ENCODE measurements at regions not wholly inside any gene's neighbourhood (a gene's known extent, or its start where the extent isn't known, plus 50 kb on each side); places are given as distances from the start of the nearest gene placed in this dataset.

DNA sequence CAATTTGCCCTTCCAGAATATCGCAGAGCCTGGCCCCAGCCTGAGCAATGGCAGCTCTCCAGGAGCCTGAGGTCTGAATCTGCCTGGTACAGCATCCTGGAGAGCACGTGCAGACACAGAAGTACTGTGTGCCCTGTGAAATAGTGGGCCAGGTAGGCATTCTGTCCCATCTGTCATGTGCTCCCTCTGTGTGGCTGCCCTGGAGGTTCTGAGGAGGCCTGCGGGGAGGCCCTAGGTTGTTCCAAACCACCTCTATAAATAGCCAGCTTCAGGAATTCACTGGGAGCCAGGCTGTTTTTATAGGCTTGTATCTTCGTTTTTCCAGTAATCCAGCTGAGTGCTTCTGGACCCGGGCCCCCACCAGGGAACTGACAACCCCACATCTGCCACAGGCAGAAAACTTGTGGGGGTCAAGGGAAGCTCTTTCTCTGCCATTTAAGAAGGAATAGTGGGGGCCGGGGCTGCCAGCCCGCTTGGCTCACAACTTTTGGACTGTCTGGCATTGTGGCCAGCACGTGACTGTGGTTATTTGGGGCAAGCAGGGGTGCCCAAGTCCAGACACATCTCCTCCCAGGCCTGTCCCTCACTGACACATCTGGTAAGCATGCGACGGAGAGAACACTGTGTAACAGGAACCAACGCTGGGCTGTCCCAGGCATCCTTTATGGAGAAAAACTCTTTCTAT lies 356.3 kb upstream of the TNRC6C start:
- DNase-seq, result no peak
- in situ Hi-C loops (cut with MboI; ENCODE audit: low pct_unique_long_range_greater_than_20kb, low sequenced_read_pairs), result no loop called here

DNA sequence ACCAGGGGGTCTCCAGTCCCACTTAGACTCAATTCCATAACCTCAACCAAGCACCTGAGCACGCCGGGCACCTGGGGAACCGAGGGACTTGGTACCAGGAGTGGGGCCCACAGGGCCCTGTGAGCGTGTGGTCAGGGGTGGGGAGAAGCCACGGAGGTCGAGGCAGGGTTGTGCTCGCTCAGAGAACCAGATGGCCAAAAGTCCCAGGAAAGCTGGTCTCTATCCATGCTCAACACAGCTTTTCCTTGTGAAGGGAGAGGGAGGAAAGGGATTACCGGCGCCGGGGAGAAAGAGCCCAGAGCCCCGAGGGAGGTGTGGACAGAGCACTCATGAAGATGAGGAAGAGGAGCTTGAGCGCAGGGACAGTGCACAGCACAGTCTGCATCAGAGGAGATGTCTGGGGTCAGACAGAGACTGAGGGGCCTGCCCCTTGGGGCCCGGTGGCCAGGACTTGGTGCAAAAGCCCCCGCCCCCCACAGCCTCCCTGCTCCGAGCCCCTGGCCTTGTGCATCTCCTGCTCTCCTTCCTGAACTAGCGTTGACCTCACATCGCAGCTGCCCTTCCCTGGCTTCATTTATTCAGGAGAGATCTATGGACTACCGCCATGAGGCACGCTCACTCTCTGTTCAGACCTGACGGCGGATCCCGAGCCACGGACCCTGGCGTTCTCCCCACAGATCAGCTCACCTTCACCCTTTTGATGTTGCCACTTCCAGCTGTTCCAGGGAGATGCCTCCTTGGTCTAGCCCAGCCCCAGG lies 355.4 kb upstream of the TNRC6C start:
- in situ Hi-C loops (cut with MboI; ENCODE audit: low pct_unique_long_range_greater_than_20kb, low sequenced_read_pairs), result no loop called here
- DNase-seq, result no peak

DNA sequence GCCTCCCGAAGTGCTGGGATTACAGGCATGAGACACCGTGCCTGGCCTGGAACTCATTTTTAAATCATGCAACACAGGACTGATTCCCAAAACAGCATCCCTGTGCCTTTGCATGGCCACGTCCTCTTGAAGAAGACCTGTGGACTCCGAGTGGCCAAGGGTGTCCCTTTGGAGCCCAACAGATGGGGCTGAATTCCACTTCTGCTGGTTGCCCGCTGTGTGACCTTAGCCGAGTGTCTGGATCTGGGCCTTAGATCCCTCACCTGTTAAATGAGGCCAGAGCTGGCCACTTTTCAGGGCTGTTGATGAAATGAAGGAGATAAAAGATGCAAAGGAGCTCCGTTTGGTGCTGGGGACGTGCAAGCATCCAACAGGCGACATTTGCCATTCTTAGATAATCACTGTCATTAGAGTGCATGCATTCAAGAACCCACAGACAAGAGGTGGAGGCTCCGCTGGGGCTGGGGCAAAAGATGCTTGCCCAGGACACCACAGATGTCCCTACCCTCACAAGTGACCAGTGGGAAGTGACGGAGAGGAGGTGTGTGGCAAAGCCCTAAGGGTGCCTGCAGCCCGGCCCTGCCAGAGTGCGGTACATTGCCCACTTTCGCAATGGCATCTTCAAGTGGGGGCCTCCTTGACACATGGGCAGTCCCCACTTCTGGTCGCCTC lies 354.1 kb upstream of the TNRC6C start:
- DNase-seq, result no peak
- in situ Hi-C loops (cut with MboI; ENCODE audit: low pct_unique_long_range_greater_than_20kb, low sequenced_read_pairs), result no loop called here

DNA sequence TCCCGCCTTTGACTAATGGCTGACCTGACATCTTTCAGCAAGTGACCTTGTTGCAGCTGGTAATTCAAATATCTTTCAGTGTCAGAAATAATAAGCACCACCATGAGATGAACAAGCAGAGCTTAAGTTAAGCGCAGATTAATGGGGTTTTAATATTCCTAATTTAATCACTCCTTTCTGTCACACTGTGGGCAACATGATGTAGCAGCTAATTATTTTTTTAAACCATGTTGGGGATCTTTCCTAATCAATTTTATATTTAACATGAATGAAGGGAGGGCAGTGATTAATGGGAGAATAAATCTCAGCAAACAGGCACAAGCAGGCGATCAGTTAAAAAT lies 353.6 kb upstream of the TNRC6C start:
- in situ Hi-C loops (cut with MboI; ENCODE audit: low pct_unique_long_range_greater_than_20kb, low sequenced_read_pairs), result no loop called here
- no peak for DNase-seq

DNA sequence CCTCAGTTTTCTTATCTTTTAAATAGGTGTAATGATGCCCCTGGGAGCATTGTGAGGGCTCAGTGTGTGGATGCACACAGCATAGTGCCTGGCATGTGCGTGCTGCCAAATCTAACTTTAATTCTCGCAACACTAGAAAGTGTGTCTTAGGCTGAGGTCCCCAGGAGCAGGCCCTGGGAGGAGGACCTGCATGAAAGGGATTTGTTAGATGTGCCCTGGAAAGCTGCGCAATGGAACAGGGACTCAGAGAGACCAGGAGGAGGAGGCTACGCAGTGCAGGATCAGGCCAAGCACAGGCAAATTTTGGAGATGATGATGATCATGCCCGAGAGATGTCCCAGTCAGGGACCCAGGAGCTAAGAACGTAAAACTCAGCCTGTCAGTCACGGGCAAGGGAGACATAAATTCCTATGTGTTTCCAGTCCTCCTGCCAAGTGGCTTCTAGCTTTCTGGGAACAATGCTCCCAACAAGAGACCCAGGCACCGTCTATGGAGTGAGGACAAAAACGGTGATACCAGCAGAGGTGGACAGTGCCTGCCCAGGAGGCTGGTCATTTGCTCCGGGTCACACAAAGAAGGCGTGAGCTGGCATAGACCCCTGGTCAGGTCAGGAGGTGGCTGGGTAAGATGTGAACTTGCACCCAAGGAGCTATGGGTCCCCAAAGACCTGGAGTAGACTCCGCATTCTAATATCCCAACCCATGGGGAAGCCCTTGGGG lies 352.2 kb upstream of the TNRC6C start:
- DNase-seq, result no peak
- in situ Hi-C loops (cut with MboI; ENCODE audit: low pct_unique_long_range_greater_than_20kb, low sequenced_read_pairs), result no loop called here

DNA sequence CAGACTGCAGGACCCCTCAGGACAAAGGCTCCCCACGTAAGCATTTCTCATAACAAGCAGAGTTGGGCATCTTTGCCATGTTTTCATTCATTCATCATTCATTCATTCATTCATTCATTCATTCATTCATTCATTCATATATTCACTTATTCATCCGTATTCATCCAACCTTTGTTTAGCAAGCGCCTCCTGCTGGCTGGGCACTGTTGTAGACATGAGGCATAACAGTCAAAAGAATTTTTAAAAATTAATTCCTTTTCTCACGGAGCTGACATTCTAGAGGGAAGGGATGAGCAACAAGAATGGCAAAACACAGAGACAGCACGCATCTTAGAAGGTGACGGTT lies 351.7 kb upstream of the TNRC6C start:
- in situ Hi-C loops (cut with MboI; ENCODE audit: low pct_unique_long_range_greater_than_20kb, low sequenced_read_pairs), result no loop called here
- DNase-seq, result no peak

DNA sequence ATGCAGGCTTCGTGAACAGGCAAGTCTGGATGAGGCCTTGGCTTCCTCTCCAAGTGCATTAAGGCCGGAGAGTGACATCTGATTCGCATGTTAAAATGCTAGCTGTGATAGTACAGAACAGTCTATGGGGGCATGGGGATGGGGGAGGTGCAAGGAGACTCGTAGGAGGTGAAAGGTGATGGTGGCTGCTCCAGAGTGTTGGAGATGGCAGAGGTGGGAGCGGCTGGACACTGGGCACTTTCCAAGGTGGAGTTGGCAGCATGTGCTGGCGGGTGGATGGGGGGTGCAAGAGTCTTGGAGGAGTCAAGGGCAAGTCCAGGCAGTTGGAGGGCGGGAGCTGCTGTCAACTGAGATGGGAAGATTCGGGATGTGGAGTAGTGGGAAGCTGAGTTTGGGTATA lies 350.9 kb upstream of the TNRC6C start:
- in situ Hi-C loops (cut with MboI; ENCODE audit: low pct_unique_long_range_greater_than_20kb, low sequenced_read_pairs), result no loop called here
- no peak for DNase-seq

DNA sequence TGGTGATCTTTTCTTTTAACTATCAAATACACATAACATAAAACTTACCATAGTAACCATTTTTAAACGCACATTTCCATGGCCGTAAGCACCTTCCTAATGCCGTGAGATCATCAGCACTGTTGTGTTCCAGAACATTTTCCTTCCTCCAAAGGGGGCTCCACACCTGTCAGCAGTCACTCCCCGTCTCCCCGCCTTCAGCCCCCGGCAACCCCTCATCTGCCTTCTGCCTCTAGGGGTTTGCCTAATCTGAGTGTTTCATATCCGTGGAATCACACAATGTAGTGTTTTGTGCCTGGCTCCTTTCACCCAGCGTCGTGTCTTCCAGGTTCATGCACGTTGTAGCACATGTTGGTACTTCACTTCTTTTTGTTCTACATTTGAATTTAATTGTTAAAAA lies 350.1 kb upstream of the TNRC6C start:
- in situ Hi-C loops (cut with MboI; ENCODE audit: low pct_unique_long_range_greater_than_20kb, low sequenced_read_pairs), result no loop called here

DNA sequence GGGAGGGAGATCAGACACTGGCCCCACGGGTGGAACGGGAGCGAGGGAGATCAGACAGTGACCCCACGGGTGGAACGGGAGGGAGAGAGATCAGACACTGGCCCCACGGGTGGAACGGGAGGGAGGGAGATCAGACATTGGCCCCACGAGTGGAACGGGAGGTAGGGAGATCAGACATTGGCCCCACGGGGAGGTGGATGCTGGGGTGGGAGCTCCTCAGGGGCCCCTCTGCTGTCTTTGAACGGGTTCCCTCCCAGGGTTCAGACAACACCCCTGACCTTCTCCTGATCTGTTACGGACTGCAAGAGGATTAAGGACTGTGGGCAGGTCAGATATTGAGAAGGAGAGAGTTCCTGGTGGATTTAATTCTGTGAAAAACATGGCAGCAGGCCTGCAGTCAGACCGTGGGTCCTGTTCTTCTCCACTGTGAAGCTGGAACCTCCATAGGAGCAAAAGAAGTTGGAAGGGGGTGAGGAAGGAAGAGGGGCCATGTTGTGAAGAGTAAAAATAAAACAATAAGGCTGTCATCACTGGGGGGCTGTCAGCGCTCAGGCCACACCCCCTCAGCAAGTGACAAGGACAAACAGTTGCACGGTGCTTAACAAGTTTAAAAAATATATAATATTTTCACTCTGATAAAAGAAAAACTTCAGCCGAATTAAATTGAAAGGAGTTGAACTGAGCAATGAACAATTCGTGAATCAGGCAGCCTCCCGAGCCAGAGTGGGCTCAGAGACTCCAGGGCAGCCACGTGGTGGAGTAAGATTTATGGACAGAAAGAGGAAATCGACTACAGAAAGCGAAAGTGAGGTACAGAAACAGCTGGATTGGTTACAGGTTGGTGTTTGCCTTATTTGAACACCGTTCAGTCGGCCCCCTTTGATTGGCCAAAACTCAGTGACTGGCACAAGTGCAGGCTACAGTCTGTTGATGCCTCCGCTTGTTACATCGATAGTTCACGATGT lies 348.7 kb upstream of the TNRC6C start:
- in situ Hi-C loops (cut with MboI; ENCODE audit: low pct_unique_long_range_greater_than_20kb, low sequenced_read_pairs), result no loop called here
- DNase-seq, result peak; percentile 68

More for the DNA sequence above, 350.1 kb upstream of the TNRC6C start:
- DNase-seq, result no peak

DNA sequence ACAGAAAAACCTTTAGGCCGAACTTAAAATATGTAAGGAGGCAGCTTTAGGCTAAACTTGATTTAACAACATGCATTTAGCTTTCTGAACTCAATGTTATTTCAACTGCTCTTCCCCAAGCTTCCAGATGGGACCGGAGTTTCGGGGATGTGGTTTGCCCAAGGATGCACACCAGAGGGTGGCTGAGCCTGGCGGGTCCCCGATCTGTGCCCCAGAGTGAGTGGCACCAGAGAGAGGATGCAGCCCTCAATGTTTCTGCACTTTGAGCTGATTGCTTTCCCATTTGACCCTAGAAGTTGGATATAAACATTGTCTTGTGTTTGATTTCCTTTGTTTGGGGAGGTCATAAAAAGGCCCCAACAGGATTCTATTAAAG lies 348.0 kb upstream of the TNRC6C start:
- DNase-seq, result no peak
- in situ Hi-C loops (cut with MboI; ENCODE audit: low pct_unique_long_range_greater_than_20kb, low sequenced_read_pairs), result no loop called here

DNA sequence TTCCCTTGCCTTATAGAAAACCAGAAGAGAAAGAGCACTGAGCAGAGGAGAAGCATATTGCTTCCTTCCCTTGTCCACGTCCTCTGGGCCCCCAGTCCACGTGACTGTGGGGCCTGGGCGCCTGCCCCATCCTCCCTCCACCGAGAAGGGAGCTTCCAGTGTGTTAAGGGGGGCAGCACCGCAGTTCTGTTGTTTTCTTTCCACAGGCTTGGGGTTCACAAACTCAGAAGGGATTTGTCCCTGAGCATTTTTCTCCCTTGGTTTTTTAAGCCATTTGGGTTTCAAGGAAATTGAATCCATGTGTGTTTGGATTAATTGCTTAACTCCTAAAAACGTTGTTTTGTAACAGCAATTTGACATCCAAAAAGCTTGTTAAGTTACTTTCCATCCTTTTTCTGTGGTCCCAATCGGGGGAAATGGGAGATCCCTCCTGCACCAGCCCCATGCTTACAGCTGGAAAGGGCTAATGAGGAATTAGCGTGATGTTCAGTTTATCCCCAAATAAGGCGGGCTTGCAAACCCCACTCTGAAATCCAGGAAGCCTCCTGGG lies 347.5 kb upstream of the TNRC6C start:
- DNase-seq, result no peak
- in situ Hi-C loops (cut with MboI; ENCODE audit: low pct_unique_long_range_greater_than_20kb, low sequenced_read_pairs), result no loop called here

DNA sequence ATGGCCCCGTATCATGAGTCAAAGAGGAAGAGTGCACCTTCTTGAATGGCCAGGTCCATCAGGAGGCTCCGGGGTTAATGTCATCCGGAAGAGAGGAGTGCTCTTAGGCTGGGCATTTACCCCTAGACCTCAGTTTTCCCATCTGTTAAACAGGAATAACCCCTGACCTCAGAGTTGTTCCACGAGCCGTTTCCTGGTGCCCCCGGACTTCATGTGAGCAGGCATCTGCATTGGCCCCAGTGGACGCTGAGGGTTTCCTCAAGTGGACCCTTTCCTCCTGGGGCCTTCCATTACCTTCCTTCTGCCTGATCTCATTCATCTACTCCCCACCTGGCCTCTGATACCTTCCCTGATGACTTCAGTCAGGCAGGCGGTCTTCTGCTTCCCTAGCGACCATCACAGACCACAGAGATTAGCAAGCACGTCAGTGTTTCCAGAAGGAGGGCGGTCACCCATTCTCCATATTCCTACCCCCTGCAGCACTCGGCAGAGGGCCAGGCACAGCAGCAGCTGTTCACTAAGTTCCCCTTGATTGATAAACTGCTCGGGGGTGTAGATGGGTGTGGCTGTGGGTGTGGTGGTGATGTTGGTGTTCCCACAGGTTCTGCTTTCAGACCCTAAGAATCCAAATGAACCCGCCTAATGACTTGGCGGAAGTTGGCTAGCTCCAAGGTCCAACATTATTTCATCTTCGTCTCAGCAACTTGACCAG lies 346.6 kb upstream of the TNRC6C start:
- DNase-seq, result no peak
- in situ Hi-C loops (cut with MboI; ENCODE audit: low pct_unique_long_range_greater_than_20kb, low sequenced_read_pairs), result no loop called here

DNA sequence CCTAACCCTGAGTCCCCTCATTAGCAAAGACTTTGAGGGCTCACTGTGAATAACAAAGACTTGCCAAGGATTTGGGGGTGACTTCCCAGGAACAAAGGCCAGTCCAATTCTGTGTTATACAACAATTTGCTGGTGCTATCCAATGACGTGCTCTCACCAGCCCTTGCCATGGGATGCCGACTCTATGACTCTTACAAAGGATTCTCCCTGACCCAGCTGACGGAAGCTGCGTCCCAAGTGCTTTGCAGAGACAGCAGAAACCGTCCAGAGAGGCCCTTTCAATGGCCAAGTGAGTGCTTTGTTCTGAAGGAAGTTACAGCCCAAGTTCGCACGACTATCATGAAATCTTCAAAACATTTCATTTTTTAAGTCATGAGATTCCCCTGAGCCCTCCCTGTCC lies 345.3 kb upstream of the TNRC6C start:
- DNase-seq, result no peak
- in situ Hi-C loops (cut with MboI; ENCODE audit: low pct_unique_long_range_greater_than_20kb, low sequenced_read_pairs), result no loop called here

DNA sequence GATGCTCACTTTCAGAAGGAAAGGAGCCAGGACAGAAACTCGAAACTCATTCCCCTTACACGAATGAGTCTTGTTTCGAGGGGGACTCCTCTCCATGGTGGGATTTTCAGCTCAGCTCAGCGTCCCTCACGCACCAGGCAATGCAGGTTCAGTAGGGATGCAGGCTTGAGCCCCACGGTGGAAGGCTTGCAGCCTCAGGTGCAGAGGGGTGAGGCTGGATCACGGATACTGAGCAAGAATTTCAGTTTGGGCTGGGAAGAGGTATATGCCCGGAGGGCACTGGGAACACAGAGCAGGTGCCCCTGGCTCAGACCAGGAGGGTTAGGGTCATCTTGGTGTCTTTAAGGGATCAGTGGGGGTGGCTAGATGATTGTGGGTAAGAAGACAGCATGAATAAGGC lies 344.9 kb upstream of the TNRC6C start:
- in situ Hi-C loops (cut with MboI; ENCODE audit: low pct_unique_long_range_greater_than_20kb, low sequenced_read_pairs), result no loop called here
- DNase-seq, result no peak

DNA sequence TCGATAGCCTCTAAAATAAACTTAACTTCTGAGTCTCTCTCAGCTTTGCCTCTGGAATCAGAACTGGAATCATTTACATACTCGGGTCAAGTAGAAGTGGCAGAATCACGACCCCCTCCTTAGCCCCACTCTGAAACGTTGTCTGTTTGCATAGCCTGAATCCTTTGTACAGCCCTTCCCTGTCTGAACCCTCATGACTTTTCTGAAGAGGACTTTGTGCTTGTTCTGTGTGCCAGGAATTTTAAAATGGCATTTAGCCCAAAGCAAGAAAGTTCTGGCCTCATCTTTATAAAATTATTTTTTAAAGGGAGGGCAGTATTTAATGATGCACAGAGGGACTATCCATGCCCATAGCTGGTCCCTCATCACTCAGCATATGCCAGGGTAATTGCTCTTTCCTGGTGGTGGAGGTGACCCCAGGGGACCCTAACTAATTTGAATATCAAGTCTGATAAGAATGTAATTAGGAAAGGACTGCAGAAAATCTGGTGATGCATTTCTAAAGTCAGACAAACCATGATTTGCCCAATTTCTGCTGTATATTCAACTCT lies 342.7 kb upstream of the TNRC6C start:
- DNase-seq, result no peak
- in situ Hi-C loops (cut with MboI; ENCODE audit: low pct_unique_long_range_greater_than_20kb, low sequenced_read_pairs), result no loop called here

DNA sequence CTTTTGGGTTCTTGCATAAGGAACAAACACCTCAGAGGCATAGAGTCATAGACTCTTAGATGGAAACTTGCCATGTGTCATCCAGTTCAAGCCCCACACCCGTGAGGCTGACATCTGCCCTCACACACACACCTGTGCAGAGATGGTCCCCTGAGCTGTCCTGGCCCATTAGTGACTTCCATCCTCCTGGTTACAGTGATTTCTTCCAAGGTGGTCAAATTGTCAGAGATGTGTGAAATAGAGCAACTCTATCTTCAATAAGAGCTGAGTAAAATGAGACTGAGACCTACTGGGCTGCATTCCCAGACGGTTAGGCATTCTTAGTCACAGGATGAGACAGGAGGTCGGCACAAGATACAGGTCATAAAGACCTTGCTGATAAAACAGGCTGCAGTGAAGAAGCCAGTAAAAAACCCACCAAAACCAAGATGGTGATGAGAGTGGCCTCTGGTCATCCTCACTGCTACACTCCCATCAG lies 342.2 kb upstream of the TNRC6C start:
- no peak for DNase-seq
- in situ Hi-C loops (cut with MboI; ENCODE audit: low pct_unique_long_range_greater_than_20kb, low sequenced_read_pairs), result no loop called here

DNA sequence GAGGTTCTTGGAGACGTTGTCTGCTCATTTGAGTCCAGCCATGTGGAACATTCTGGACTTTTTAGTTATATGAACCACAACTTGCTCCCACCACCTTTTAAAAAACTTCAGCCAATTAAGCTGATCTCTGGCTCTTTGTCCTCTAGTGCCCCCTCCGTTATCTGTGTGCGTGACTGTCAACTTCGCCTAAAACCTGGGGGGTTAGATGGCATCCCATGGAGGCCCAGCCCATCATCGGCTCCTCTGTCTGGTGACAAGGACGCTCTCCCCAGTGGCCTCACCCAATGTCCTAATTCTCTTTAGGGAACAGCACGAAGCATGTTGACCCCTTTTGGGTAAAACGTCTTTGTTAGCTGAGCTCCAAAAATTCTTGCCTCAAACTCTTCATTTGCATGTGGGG lies 341.0 kb upstream of the TNRC6C start:
- no peak for DNase-seq
- in situ Hi-C loops (cut with MboI; ENCODE audit: low pct_unique_long_range_greater_than_20kb, low sequenced_read_pairs), result no loop called here

DNA sequence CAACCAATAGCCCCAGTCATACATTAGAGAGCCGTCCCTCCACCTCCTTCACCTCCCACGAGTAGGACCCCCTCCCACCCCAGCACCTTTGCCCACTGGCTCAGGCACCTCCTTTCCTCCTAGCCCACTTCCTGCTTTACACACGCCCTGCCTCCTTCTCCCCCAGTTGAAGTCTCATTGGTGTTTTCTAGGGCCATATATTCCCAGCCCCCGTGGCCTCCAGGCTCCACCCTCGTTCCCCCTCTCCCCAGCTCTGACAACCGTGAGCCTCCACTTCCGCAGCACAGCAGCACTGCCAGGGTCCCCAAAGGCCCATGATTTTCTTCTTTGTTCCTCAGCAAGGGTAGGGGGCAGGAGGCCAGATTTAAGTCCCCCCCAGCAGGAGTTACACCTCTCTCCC lies 340.3 kb upstream of the TNRC6C start:
- no peak for DNase-seq

More for the DNA sequence above, 340.3 kb upstream of the TNRC6C start:
- in situ Hi-C loops (cut with MboI; ENCODE audit: low pct_unique_long_range_greater_than_20kb, low sequenced_read_pairs), result no loop called here
